A549 (cell line): ENCODE measurements at regions not wholly inside any gene's neighbourhood (a gene's known extent, or its start where the extent isn't known, plus 50 kb on each side); places are given as distances from the start of the nearest gene placed in this dataset.

Source experiments
- ATAC-seq, 2 experiments: fragments of 200-7000 bp in 1 of 2; fragments of >200 bp in 1 of 2; cut with Nextera tagmentation in 1 of 2; cut with Tn5 transposase in 1 of 2; 3 replicates each; pipeline versions ENCODE4 v1.8.0 to v1.9.1; 2018 to 2020; ENCODE audit warnings: mild to moderate bottlenecking in 1 of 2, moderate library complexity in 1 of 2
- CTCF ChIA-PET: fragments of 300-600 bp; sonication (Branson Sonifier 250); formaldehyde crosslinking; extraction: SDS; loops from one replicate; lab custom pipeline; 2021; ENCODE audit warnings: antibody characterized with exemption, inconsistent platforms; lab: Yijun Ruan, JAX
- POLR2A ChIA-PET: fragments of 350-600 bp; formaldehyde crosslinking; extraction: SDS; loops from one replicate; lab custom pipeline; 2021; ENCODE audit warnings: antibody characterized with exemption, inconsistent platforms; lab: Yijun Ruan, JAX
- DNase-seq, 2 experiments: peaks; one replicate each; pipeline versions ENCODE4 v3.0.0 to v3.0.0-alpha.2; 2011 to 2016; ENCODE audit warnings: low read depth in 1 of 2, low spot score in 1 of 2
- FAIRE-seq: peaks from 2 replicates; lab custom pipeline; 2011; peaks lifted over from hg19 to GRCh38; lab: Jason Lieb, UNC
- H3K27ac ChIP-seq, 2 experiments: fragments of >200 bp; sonication (Bioruptor Twin); formaldehyde crosslinking; 3 replicates each; pipeline ENCODE4 v1.5.1; 2016 to 2017
- H3K4me1 ChIP-seq: fragments of >200 bp; sonication (Bioruptor Twin); formaldehyde crosslinking; 3 replicates; pipeline ENCODE4 v1.6.1; 2016
- H3K4me2 ChIP-seq: fragments of >200 bp; sonication (Bioruptor Twin); formaldehyde crosslinking; 3 replicates; pipeline ENCODE4 v1.6.1; 2016
- H3K4me3 ChIP-seq: fragments of >200 bp; sonication (Bioruptor Twin); formaldehyde crosslinking; 3 replicates; pipeline ENCODE4 v1.5.1; 2016
- H3K9me3 ChIP-seq: fragments of >200 bp; sonication (Bioruptor Twin); formaldehyde crosslinking; 3 replicates; pipeline ENCODE4 v1.6.1; 2016
- CBX2 ChIP-seq: fragments of 200-600 bp; sonication (generic); IDR thresholded peaks from 2 replicates; pipeline ENCODE4 v1.6.1; 2016; ENCODE audit warnings: low read depth, mild to moderate bottlenecking, borderline replicate concordance
- CHD2 ChIP-seq: fragments of 150-350 bp; IDR thresholded peaks from 2 replicates; pipeline ENCODE4 v1.6.1; 2014; ENCODE audit warnings: low read length; ENCODE audit not compliant: partially characterized antibody
- CHD4 ChIP-seq: fragments of 200-600 bp; sonication (generic); IDR thresholded peaks from 2 replicates; pipeline ENCODE4 v1.6.1; 2016; ENCODE audit warnings: antibody characterized with exemption, mild to moderate bottlenecking, borderline replicate concordance
- FOSL2 ChIP-seq, 2 experiments: fragments of 450-650 bp in 1 of 2; fragments of >200 bp in 1 of 2; sonication (Bioruptor Twin) in 1 of 2; formaldehyde crosslinking; IDR thresholded peaks; 2 replicates each; pipeline versions ENCODE4 v1.5.0 to v1.6.1; 2016 to 2020; ENCODE audit warnings: mild to moderate bottlenecking in 1 of 2, moderate library complexity in 1 of 2
- GATA3 ChIP-seq: IDR thresholded peaks from 2 replicates; pipeline ENCODE4 v1.6.1; 2012; ENCODE audit warnings: borderline replicate concordance
- HDAC2 ChIP-seq: fragments of 200-600 bp; sonication (generic); IDR thresholded peaks from 2 replicates; pipeline ENCODE4 v1.6.1; 2016
- HEYL ChIP-seq: fragments of 250-450 bp; sonication (Bioruptor Pico); IDR thresholded peaks from 2 replicates; pipeline ENCODE4 v1.8.0; 2021; ENCODE audit warnings: mild to moderate bottlenecking, moderate library complexity
- HOXB5 ChIP-seq: fragments of 250-450 bp; sonication (Bioruptor Pico); IDR thresholded peaks from 2 replicates; pipeline ENCODE4 v1.5.0; 2020; ENCODE audit warnings: mild to moderate bottlenecking, moderate library complexity
- JUN ChIP-seq, 2 experiments: fragments of >200 bp; sonication (Bioruptor Twin); formaldehyde crosslinking; IDR thresholded peaks; 2 replicates in 1 of 2; 3 replicates in 1 of 2; pipeline ENCODE4 v1.6.1; 2016 to 2017
- KDM5A ChIP-seq: fragments of 200-600 bp; sonication (generic); IDR thresholded peaks from 2 replicates; pipeline ENCODE4 v1.6.1; 2016; ENCODE audit warnings: antibody characterized with exemption, mild to moderate bottlenecking
- MAZ ChIP-seq: fragments of 150-350 bp; IDR thresholded peaks from 2 replicates; pipeline ENCODE4 v1.6.1; 2014; ENCODE audit warnings: antibody characterized with exemption, low read depth, low read length, borderline replicate concordance
- NPAS2 ChIP-seq: fragments of 250-450 bp; sonication (Bioruptor Pico); IDR thresholded peaks from 2 replicates; pipeline ENCODE4 v1.8.0; 2022; ENCODE audit warnings: mild to moderate bottlenecking, moderate library complexity, borderline replicate concordance
- NR3C1 ChIP-seq: fragments of >200 bp; sonication (Bioruptor Twin); formaldehyde crosslinking; IDR thresholded peaks from 3 replicates; pipeline ENCODE4 v1.6.1; 2017
- PHF8 ChIP-seq: fragments of 200-600 bp; sonication (generic); IDR thresholded peaks from 2 replicates; pipeline ENCODE4 v1.6.1; 2016; ENCODE audit warnings: low read depth, mild to moderate bottlenecking, antibody characterized with exemption, moderate library complexity, borderline replicate concordance
- RNF2 ChIP-seq: fragments of 200-600 bp; sonication (generic); IDR thresholded peaks from 2 replicates; pipeline ENCODE4 v1.6.1; 2016; ENCODE audit warnings: low read depth, mild to moderate bottlenecking, antibody characterized with exemption, moderate library complexity, borderline replicate concordance
- SREBF2 ChIP-seq: fragments of 450-650 bp; IDR thresholded peaks from 2 replicates; pipeline ENCODE4 v1.6.1; 2014; ENCODE audit warnings: mild to moderate bottlenecking, moderate library complexity
- ZNF302 ChIP-seq: fragments of 250-450 bp; sonication (Bioruptor Pico); IDR thresholded peaks from 2 replicates; pipeline ENCODE4 v1.9.0; 2021; ENCODE audit warnings: inconsistent platforms, mild to moderate bottlenecking, moderate library complexity
- ZSCAN20 ChIP-seq: fragments of 250-450 bp; sonication (Bioruptor Pico); IDR thresholded peaks from 2 replicates; pipeline ENCODE4 v1.8.0; 2022; ENCODE audit warnings: mild to moderate bottlenecking, moderate library complexity
- WGBS: methylation state at CpG from one replicate; pipeline ENCODE4 v1.1.6; 2017; ENCODE audit errors: missing lambda C conversion rate; 5-methylcytosine and 5-hydroxymethylcytosine counted together
- TF ChIP-seq, protein P1 (sequence below): fragments of 200-600 bp; sonication (generic); IDR thresholded peaks from 2 replicates; pipeline ENCODE4 v1.6.1; 2016; ENCODE audit warnings: antibody characterized with exemption, mild to moderate bottlenecking, moderate library complexity
- TF ChIP-seq, protein P2 (sequence below): fragments of >200 bp; sonication (Bioruptor Twin); formaldehyde crosslinking; IDR thresholded peaks from 2 replicates; pipeline ENCODE4 v1.6.1; 2016
- TF ChIP-seq, protein P3 (sequence below): fragments of >200 bp; sonication (Bioruptor Twin); formaldehyde crosslinking; IDR thresholded peaks from 3 replicates; pipeline ENCODE4 v1.6.1; 2016
- TF ChIP-seq, protein P4 (sequence below): fragments of 250-450 bp; sonication (Bioruptor Pico); IDR thresholded peaks from 2 replicates; pipeline ENCODE4 v1.5.0; 2021; ENCODE audit warnings: mild to moderate bottlenecking, moderate library complexity, borderline replicate concordance
- TF ChIP-seq, protein P5 (sequence below): fragments of 450-650 bp; IDR thresholded peaks from 2 replicates; pipeline ENCODE4 v1.6.1; 2014; ENCODE audit warnings: antibody characterized with exemption
- TF ChIP-seq, protein P6 (sequence below): fragments of >200 bp; sonication (Bioruptor Twin); formaldehyde crosslinking; IDR thresholded peaks from 3 replicates; pipeline ENCODE4 v1.5.1; 2016

DNA sequence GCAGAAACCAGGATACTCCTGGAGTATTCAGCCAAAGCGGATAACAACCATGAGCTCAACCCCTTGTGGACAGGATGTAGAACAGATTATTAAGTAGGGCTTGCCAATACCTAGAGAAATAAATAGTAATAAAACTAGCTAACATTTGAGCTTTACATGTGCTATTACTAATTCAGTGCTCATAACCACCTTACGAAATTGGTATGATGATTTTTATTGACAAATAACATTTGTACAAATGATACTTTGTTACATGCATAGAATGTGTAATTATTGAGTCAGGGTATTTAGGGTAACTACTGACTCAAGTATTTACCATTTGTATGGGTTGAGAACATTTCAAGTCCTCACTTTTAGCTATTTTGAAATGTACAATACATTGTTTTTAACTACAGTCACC is 287.9 kb downstream of the CDC5L start:
- TF ChIP-seq, protein P1, sequence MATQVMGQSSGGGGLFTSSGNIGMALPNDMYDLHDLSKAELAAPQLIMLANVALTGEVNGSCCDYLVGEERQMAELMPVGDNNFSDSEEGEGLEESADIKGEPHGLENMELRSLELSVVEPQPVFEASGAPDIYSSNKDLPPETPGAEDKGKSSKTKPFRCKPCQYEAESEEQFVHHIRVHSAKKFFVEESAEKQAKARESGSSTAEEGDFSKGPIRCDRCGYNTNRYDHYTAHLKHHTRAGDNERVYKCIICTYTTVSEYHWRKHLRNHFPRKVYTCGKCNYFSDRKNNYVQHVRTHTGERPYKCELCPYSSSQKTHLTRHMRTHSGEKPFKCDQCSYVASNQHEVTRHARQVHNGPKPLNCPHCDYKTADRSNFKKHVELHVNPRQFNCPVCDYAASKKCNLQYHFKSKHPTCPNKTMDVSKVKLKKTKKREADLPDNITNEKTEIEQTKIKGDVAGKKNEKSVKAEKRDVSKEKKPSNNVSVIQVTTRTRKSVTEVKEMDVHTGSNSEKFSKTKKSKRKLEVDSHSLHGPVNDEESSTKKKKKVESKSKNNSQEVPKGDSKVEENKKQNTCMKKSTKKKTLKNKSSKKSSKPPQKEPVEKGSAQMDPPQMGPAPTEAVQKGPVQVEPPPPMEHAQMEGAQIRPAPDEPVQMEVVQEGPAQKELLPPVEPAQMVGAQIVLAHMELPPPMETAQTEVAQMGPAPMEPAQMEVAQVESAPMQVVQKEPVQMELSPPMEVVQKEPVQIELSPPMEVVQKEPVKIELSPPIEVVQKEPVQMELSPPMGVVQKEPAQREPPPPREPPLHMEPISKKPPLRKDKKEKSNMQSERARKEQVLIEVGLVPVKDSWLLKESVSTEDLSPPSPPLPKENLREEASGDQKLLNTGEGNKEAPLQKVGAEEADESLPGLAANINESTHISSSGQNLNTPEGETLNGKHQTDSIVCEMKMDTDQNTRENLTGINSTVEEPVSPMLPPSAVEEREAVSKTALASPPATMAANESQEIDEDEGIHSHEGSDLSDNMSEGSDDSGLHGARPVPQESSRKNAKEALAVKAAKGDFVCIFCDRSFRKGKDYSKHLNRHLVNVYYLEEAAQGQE = no peak
- TF ChIP-seq HDAC2 (no peak), CHD2 (no peak), NR3C1 (no peak), ZNF302 (CRISPR knock-in tag) (no peak), HOXB5 (no peak), ZSCAN20 (CRISPR knock-in tag) (no peak), GATA3 (no peak), RNF2 (no peak), FOSL2 (IDR thresholded peaks at IDR 0.05) (no peak), FOSL2 (CRISPR knock-in tag; IDR thresholded peaks at IDR 0.05) (no peak), CHD4 (no peak), JUN (IDR thresholded peaks at IDR 0.05) (no peak), PHF8 (no peak)
- TF ChIP-seq, protein P2, sequence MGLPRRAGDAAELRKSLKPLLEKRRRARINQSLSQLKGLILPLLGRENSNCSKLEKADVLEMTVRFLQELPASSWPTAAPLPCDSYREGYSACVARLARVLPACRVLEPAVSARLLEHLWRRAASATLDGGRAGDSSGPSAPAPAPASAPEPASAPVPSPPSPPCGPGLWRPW = no peak
- TF ChIP-seq, protein P3, sequence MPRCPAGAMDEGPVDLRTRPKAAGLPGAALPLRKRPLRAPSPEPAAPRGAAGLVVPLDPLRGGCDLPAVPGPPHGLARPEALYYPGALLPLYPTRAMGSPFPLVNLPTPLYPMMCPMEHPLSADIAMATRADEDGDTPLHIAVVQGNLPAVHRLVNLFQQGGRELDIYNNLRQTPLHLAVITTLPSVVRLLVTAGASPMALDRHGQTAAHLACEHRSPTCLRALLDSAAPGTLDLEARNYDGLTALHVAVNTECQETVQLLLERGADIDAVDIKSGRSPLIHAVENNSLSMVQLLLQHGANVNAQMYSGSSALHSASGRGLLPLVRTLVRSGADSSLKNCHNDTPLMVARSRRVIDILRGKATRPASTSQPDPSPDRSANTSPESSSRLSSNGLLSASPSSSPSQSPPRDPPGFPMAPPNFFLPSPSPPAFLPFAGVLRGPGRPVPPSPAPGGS = no peak
- TF ChIP-seq, protein P4, sequence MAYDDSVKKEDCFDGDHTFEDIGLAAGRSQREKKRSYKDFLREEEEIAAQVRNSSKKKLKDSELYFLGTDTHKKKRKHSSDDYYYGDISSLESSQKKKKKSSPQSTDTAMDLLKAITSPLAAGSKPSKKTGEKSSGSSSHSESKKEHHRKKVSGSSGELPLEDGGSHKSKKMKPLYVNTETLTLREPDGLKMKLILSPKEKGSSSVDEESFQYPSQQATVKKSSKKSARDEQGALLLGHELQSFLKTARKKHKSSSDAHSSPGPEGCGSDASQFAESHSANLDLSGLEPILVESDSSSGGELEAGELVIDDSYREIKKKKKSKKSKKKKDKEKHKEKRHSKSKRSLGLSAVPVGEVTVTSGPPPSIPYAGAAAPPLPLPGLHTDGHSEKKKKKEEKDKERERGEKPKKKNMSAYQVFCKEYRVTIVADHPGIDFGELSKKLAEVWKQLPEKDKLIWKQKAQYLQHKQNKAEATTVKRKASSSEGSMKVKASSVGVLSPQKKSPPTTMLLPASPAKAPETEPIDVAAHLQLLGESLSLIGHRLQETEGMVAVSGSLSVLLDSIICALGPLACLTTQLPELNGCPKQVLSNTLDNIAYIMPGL (CRISPR knock-in tag) = no peak
- Histone ChIP-seq H3K9me3 (no peaks in the 10 kb centered on the region), H3K4me3 (no peak overlapping the region), H3K4me2 (no peak overlapping the region), H3K4me1 (no peaks in the 10 kb centered on the region), H3K27ac (no peak overlapping the region)
- ChIA-PET POLR2A (no interaction called here), CTCF (interaction anchor here (0.9 to 1.0 kb wide), 2 partner anchors 20 to 33 kb away, joined by 4 read pairs; no protein-coding TSS in a partner anchor)
- 56% methylated on average over 2 of the region's 2 CpGs for WGBS
- ATAC-seq (no peak), FAIRE-seq (no peak), DNase-seq (no peak)

DNA sequence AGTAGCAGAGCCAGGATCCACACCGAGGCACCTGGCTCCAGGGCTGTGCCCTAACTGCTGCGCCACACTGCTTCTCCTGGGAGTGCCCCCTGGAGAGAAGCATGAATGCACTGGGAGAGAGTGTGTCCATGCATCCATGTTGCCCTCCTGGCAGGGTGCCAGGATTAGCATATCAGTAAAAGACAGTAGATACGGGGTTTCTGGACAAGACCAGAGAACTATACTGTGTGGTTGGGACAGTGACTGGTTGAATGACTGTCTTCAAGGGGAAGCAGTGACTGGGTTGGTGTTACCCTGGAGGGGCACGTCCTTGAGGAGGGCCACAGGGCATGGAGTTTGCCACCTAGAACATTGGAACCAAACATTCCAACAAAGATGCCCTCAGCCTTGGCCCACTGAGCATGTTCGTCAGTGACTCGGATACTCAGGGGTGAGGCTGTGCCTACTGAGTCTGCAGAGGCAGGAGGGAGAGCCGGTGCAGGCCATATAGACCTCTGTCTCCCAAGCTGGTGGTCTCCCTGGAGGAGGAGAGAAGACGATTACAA is 288.8 kb downstream of the CDC5L start:
- Histone ChIP-seq H3K4me1 (no peaks in the 10 kb centered on the region), H3K4me2 (no peak overlapping the region), H3K4me3 (no peak overlapping the region), H3K9me3 (no peaks in the 10 kb centered on the region), H3K27ac (no peak overlapping the region)
- FAIRE-seq (no peak), ATAC-seq (no peak), DNase-seq (no peak)
- 49% methylated on average over 8 of the region's 8 CpGs for WGBS
- CTCF ChIA-PET = interaction anchor here (0.9 to 1.6 kb wide), 4 partner anchors 9 to 33 kb away, joined by 3 to 4 read pairs (median 4); no protein-coding TSS in a partner anchor
- POLR2A ChIA-PET = no interaction called here
- TF ChIP-seq NR3C1 (no peak), FOSL2 (IDR thresholded peaks at IDR 0.05) (no peak), FOSL2 (CRISPR knock-in tag; IDR thresholded peaks at IDR 0.05) (no peak), NPAS2 (CRISPR knock-in tag) (no peak), HDAC2 (no peak), HEYL (CRISPR knock-in tag) (no peak), ZNF302 (CRISPR knock-in tag) (no peak), MAZ (no peak), ZSCAN20 (CRISPR knock-in tag) (no peak), KDM5A (no peak), SREBF2 (no peak), CBX2 (no peak)
- TF ChIP-seq, protein P5, sequence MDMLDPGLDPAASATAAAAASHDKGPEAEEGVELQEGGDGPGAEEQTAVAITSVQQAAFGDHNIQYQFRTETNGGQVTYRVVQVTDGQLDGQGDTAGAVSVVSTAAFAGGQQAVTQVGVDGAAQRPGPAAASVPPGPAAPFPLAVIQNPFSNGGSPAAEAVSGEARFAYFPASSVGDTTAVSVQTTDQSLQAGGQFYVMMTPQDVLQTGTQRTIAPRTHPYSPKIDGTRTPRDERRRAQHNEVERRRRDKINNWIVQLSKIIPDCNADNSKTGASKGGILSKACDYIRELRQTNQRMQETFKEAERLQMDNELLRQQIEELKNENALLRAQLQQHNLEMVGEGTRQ = no peak
- TF ChIP-seq, protein P6, sequence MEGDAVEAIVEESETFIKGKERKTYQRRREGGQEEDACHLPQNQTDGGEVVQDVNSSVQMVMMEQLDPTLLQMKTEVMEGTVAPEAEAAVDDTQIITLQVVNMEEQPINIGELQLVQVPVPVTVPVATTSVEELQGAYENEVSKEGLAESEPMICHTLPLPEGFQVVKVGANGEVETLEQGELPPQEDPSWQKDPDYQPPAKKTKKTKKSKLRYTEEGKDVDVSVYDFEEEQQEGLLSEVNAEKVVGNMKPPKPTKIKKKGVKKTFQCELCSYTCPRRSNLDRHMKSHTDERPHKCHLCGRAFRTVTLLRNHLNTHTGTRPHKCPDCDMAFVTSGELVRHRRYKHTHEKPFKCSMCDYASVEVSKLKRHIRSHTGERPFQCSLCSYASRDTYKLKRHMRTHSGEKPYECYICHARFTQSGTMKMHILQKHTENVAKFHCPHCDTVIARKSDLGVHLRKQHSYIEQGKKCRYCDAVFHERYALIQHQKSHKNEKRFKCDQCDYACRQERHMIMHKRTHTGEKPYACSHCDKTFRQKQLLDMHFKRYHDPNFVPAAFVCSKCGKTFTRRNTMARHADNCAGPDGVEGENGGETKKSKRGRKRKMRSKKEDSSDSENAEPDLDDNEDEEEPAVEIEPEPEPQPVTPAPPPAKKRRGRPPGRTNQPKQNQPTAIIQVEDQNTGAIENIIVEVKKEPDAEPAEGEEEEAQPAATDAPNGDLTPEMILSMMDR = no peak
